ENCODE measurements at regions not wholly inside any gene's neighbourhood (a gene's known extent, or its start where the extent isn't known, plus 50 kb on each side); places are given as distances from the start of the nearest gene placed in this dataset.

GRCh38 chr17:77754956-77755355 lies 203.5 kb upstream of the TNRC6C start:
- Mint-ChIP-seq H3K36me3 (no peaks in the 10 kb centered on the region), H3K4me3 (no peak overlapping the region), H3K4me1 (no peaks in the 10 kb centered on the region), H3K27me3 (no peaks in the 10 kb centered on the region), H3K27ac (no peak overlapping the region), H3K9me3 (peaks cover 0 to 4% (median 0%) of the 10 kb centered on the region in 3 donors)
- ATAC-seq (replicated peaks in 1 of 4): no peak
- 100% methylated on average over 5 of the region's 5 CpGs for WGBS (ENCODE audit: insufficient coverage)
- Histone ChIP-seq H3K36me3 (ENCODE audit: control insufficient read depth in 2 of 2, extremely low read depth in 1 of 2, insufficient read depth in 1 of 2, low read length in 1 of 2) (no peaks in the 10 kb centered on the region), H3K27ac (ENCODE audit: low read length) (no peak overlapping the region), H3K9me3 (no peaks in the 10 kb centered on the region), H3K4me1 (ENCODE audit: control insufficient read depth in 1 of 2, extremely low read depth in 1 of 2, insufficient read depth in 2 of 2, low read length in 2 of 2) (no peaks in the 10 kb centered on the region), H3K4me3 (ENCODE audit: control insufficient read depth in 1 of 2, extremely low read depth in 1 of 2, low read length in 1 of 2) (no peak overlapping the region), H3K27me3 (replicated peaks in 1 of 2; ENCODE audit: control insufficient read depth in 2 of 2, extremely low read depth in 1 of 2, insufficient read depth in 2 of 2, low read length in 1 of 2) (peaks cover 0 to 25% of the 10 kb centered on the region in 2 experiments)
- DNase-seq: no peak
- CTCF ChIA-PET: no interaction called here
- POLR2A ChIA-PET: no interaction called here

- ChIA-PET POLR2A (no interaction called here), CTCF (no interaction called here)
- no peak overlapping the region for H3K27ac Mint-ChIP-seq
- no peaks in the 10 kb centered on the region for H3K4me1 Mint-ChIP-seq
- no peak overlapping the region for H3K4me3 Mint-ChIP-seq
- WGBS (ENCODE audit: insufficient coverage): 89% methylated on average over 7 of the region's 9 CpGs
- Histone ChIP-seq H3K36me3 (ENCODE audit: control insufficient read depth in 2 of 2, extremely low read depth in 1 of 2, insufficient read depth in 1 of 2, low read length in 1 of 2) (no peaks in the 10 kb centered on the region), H3K27me3 (replicated peaks in 1 of 2; ENCODE audit: control insufficient read depth in 2 of 2, extremely low read depth in 1 of 2, insufficient read depth in 2 of 2, low read length in 1 of 2) (peaks cover 0 to 25% of the 10 kb centered on the region in 2 experiments), H3K4me1 (ENCODE audit: control insufficient read depth in 1 of 2, extremely low read depth in 1 of 2, insufficient read depth in 2 of 2, low read length in 2 of 2) (no peaks in the 10 kb centered on the region), H3K9me3 (no peaks in the 10 kb centered on the region), H3K4me3 (ENCODE audit: control insufficient read depth in 1 of 2, extremely low read depth in 1 of 2, low read length in 1 of 2) (no peak overlapping the region), H3K27ac (ENCODE audit: low read length) (no peak overlapping the region)
- H3K27me3 Mint-ChIP-seq: no peaks in the 10 kb centered on the region
- DNase-seq: no peak
- H3K9me3 Mint-ChIP-seq: peaks cover 0 to 4% (median 0%) of the 10 kb centered on the region in 3 donors
- no peak for ATAC-seq (replicated peaks in 1 of 4)
- H3K36me3 Mint-ChIP-seq: no peaks in the 10 kb centered on the region
Observed at GRCh38 chr17:77755410-77755963, 203.0 kb upstream of the TNRC6C start.

GRCh38 chr17:77756028-77756427 lies 202.5 kb upstream of the TNRC6C start:
- H3K9me3 ChIP-seq: no peaks in the 10 kb centered on the region
- no peaks in the 10 kb centered on the region for H3K36me3 ChIP-seq (ENCODE audit: control insufficient read depth in 2 of 2, extremely low read depth in 1 of 2, insufficient read depth in 1 of 2, low read length in 1 of 2)
- POLR2A ChIA-PET: no interaction called here
- no peaks in the 10 kb centered on the region for H3K27me3 Mint-ChIP-seq
- CTCF ChIA-PET: no interaction called here
- no peak overlapping the region for H3K4me3 Mint-ChIP-seq
- peaks cover 0 to 25% of the 10 kb centered on the region in 2 experiments for H3K27me3 ChIP-seq (replicated peaks in 1 of 2; ENCODE audit: control insufficient read depth in 2 of 2, extremely low read depth in 1 of 2, insufficient read depth in 2 of 2, low read length in 1 of 2)
- H3K4me1 Mint-ChIP-seq: no peaks in the 10 kb centered on the region
- no peak overlapping the region for H3K27ac Mint-ChIP-seq
- WGBS (ENCODE audit: insufficient coverage): 81% methylated on average over 4 of the region's 5 CpGs
- H3K4me3 ChIP-seq (ENCODE audit: control insufficient read depth in 1 of 2, extremely low read depth in 1 of 2, low read length in 1 of 2): no peak overlapping the region
- H3K36me3 Mint-ChIP-seq: no peaks in the 10 kb centered on the region
- no peak for ATAC-seq (replicated peaks in 1 of 4)
- DNase-seq: no peak
- H3K27ac ChIP-seq (ENCODE audit: low read length): no peak overlapping the region
- peaks cover 0 to 4% (median 0%) of the 10 kb centered on the region in 3 donors for H3K9me3 Mint-ChIP-seq
- no peaks in the 10 kb centered on the region for H3K4me1 ChIP-seq (ENCODE audit: control insufficient read depth in 1 of 2, extremely low read depth in 1 of 2, insufficient read depth in 2 of 2, low read length in 2 of 2)

GRCh38 chr17:77756846-77757560 lies 201.5 kb upstream of the TNRC6C start:
- CTCF ChIA-PET: no interaction called here
- Histone ChIP-seq H3K4me3 (ENCODE audit: control insufficient read depth in 1 of 2, extremely low read depth in 1 of 2, low read length in 1 of 2) (no peak overlapping the region), H3K9me3 (no peaks in the 10 kb centered on the region), H3K27me3 (replicated peaks in 1 of 2; ENCODE audit: control insufficient read depth in 2 of 2, extremely low read depth in 1 of 2, insufficient read depth in 2 of 2, low read length in 1 of 2) (peaks cover 0 to 25% of the 10 kb centered on the region in 2 experiments), H3K27ac (ENCODE audit: low read length) (no peak overlapping the region), H3K4me1 (ENCODE audit: control insufficient read depth in 1 of 2, extremely low read depth in 1 of 2, insufficient read depth in 2 of 2, low read length in 2 of 2) (no peaks in the 10 kb centered on the region), H3K36me3 (ENCODE audit: control insufficient read depth in 2 of 2, extremely low read depth in 1 of 2, insufficient read depth in 1 of 2, low read length in 1 of 2) (no peaks in the 10 kb centered on the region)
- Mint-ChIP-seq H3K36me3 (no peaks in the 10 kb centered on the region), H3K4me3 (no peak overlapping the region), H3K4me1 (no peaks in the 10 kb centered on the region), H3K9me3 (peaks cover 0 to 4% (median 0%) of the 10 kb centered on the region in 3 donors), H3K27me3 (no peaks in the 10 kb centered on the region), H3K27ac (no peak overlapping the region)
- ATAC-seq (replicated peaks in 1 of 4) (no peak), DNase-seq (no peak)
- POLR2A ChIA-PET: no interaction called here
- WGBS (ENCODE audit: insufficient coverage): 32% methylated on average over 2 of the region's 10 CpGs

- Histone ChIP-seq H3K4me1 (ENCODE audit: control insufficient read depth in 1 of 2, extremely low read depth in 1 of 2, insufficient read depth in 2 of 2, low read length in 2 of 2) (no peaks in the 10 kb centered on the region), H3K27me3 (replicated peaks in 1 of 2; ENCODE audit: control insufficient read depth in 2 of 2, extremely low read depth in 1 of 2, insufficient read depth in 2 of 2, low read length in 1 of 2) (peaks cover 0 to 25% of the 10 kb centered on the region in 2 experiments), H3K9me3 (no peaks in the 10 kb centered on the region), H3K4me3 (ENCODE audit: control insufficient read depth in 1 of 2, extremely low read depth in 1 of 2, low read length in 1 of 2) (no peak overlapping the region), H3K36me3 (ENCODE audit: control insufficient read depth in 2 of 2, extremely low read depth in 1 of 2, insufficient read depth in 1 of 2, low read length in 1 of 2) (no peaks in the 10 kb centered on the region), H3K27ac (ENCODE audit: low read length) (no peak overlapping the region)
- peaks cover 0 to 4% (median 0%) of the 10 kb centered on the region in 3 donors for H3K9me3 Mint-ChIP-seq
- WGBS (ENCODE audit: insufficient coverage): 38% methylated on average over 1 of the region's 7 CpGs
- no peaks in the 10 kb centered on the region for H3K27me3 Mint-ChIP-seq
- H3K4me3 Mint-ChIP-seq: no peak overlapping the region
- H3K27ac Mint-ChIP-seq: no peak overlapping the region
- ATAC-seq (replicated peaks in 1 of 4) (no peak), DNase-seq (no peak)
- H3K36me3 Mint-ChIP-seq: no peaks in the 10 kb centered on the region
- POLR2A ChIA-PET: no interaction called here
- no peaks in the 10 kb centered on the region for H3K4me1 Mint-ChIP-seq
- CTCF ChIA-PET: no interaction called here
Observed at GRCh38 chr17:77757561-77757898, 201.0 kb upstream of the TNRC6C start.

GRCh38 chr17:77763023-77763422 lies 195.5 kb upstream of the TNRC6C start:
- H3K36me3 Mint-ChIP-seq: no peaks in the 10 kb centered on the region
- Histone ChIP-seq H3K9me3 (no peaks in the 10 kb centered on the region), H3K4me3 (ENCODE audit: control insufficient read depth in 1 of 2, extremely low read depth in 1 of 2, low read length in 1 of 2) (no peak overlapping the region), H3K27ac (ENCODE audit: low read length) (no peak overlapping the region), H3K27me3 (replicated peaks in 1 of 2; ENCODE audit: control insufficient read depth in 2 of 2, extremely low read depth in 1 of 2, insufficient read depth in 2 of 2, low read length in 1 of 2) (peaks cover 0 to 3% of the 10 kb centered on the region in 2 experiments), H3K36me3 (ENCODE audit: control insufficient read depth in 2 of 2, extremely low read depth in 1 of 2, insufficient read depth in 1 of 2, low read length in 1 of 2) (no peaks in the 10 kb centered on the region), H3K4me1 (ENCODE audit: control insufficient read depth in 1 of 2, extremely low read depth in 1 of 2, insufficient read depth in 2 of 2, low read length in 2 of 2) (no peaks in the 10 kb centered on the region)
- CTCF ChIA-PET: interaction anchor here in 1 of 2 donors (0.7 kb wide), 1 partner anchor 72 kb away, joined by 3 read pairs; no protein-coding TSS in a partner anchor
- WGBS (ENCODE audit: insufficient coverage): no CpG with 5 or more reads among the region's 6 CpGs
- POLR2A ChIA-PET: no interaction called here
- peaks cover 0 to 8% of the 10 kb centered on the region in 2 donors for H3K27me3 Mint-ChIP-seq
- ATAC-seq (replicated peaks in 1 of 4) (no peak), DNase-seq (no peak)
- no peak overlapping the region for H3K4me3 Mint-ChIP-seq
- no peak overlapping the region for H3K27ac Mint-ChIP-seq
- no peaks in the 10 kb centered on the region for H3K4me1 Mint-ChIP-seq
- no peaks in the 10 kb centered on the region for H3K9me3 Mint-ChIP-seq
